Thyroid gland (tissue), 4 donors: ENCODE measurements at regions not wholly inside any gene's neighbourhood (a gene's known extent, or its start where the extent isn't known, plus 50 kb on each side); places are given as distances from the start of the nearest gene placed in this dataset.
"Not testable (repeated sequence)": the region's sequence is repeated elsewhere in the genome, so short reads cannot be mapped to it uniquely, and the experiment has no call there.

Experiments used
- POLR2A ChIP-seq, 2 donors: fragments of 450-650 bp; IDR thresholded peaks; one replicate each; pipeline ENCODE4 v1.6.1; 2017; ENCODE audit warnings: antibody characterized with exemption in 2 of 2, mild to moderate bottlenecking in 2 of 2, moderate library complexity in 1 of 2
- TF ChIP-seq, protein P1 (sequence below), 6 experiments: fragments of 200-600 bp in 3 of 6; fragments of 450-650 bp in 3 of 6; sonication (generic) in 3 of 6; IDR thresholded peaks; one replicate each; pipeline ENCODE4 v1.5.1; 2016 to 2019; ENCODE audit warnings: antibody characterized with exemption in 6 of 6, mild to moderate bottlenecking in 2 of 6, inconsistent platforms in 1 of 6, moderate library complexity in 1 of 6

- TF ChIP-seq, protein P1, sequence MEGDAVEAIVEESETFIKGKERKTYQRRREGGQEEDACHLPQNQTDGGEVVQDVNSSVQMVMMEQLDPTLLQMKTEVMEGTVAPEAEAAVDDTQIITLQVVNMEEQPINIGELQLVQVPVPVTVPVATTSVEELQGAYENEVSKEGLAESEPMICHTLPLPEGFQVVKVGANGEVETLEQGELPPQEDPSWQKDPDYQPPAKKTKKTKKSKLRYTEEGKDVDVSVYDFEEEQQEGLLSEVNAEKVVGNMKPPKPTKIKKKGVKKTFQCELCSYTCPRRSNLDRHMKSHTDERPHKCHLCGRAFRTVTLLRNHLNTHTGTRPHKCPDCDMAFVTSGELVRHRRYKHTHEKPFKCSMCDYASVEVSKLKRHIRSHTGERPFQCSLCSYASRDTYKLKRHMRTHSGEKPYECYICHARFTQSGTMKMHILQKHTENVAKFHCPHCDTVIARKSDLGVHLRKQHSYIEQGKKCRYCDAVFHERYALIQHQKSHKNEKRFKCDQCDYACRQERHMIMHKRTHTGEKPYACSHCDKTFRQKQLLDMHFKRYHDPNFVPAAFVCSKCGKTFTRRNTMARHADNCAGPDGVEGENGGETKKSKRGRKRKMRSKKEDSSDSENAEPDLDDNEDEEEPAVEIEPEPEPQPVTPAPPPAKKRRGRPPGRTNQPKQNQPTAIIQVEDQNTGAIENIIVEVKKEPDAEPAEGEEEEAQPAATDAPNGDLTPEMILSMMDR (IDR thresholded peaks at IDR 0.05) = not testable (repeated sequence)
- TF ChIP-seq POLR2A (IDR thresholded peaks at IDR 0.05) = not testable (repeated sequence)
These were observed 309.6 kb downstream of the SPATA31A1 start for GRCh38 chr9:39665020-39665419.
